Endodermal cell (in vitro differentiated cells): ENCODE measurements at regions not wholly inside any gene's neighbourhood (a gene's known extent, or its start where the extent isn't known, plus 50 kb on each side); places are given as distances from the start of the nearest gene placed in this dataset.
A peak's percentile ranks its signal among the peaks of the same experiment; 100 is the strongest.

Experiments
- DNase-seq: peaks from one replicate; pipeline ENCODE4 v3.0.0-alpha.2; 2017
- H3K27ac ChIP-seq: 2 replicates; pipeline ENCODE4 v1.5.1; 2013; ENCODE audit warnings: mild to moderate bottlenecking, low read depth, low read length, moderate library complexity
- H3K27me3 ChIP-seq: 2 replicates; pipeline ENCODE4 v1.6.1; 2013; ENCODE audit warnings: mild to moderate bottlenecking, low read length, moderate library complexity; ENCODE audit not compliant: insufficient read depth, control insufficient read depth, poor library complexity, severe bottlenecking
- H3K36me3 ChIP-seq: 2 replicates; pipeline ENCODE4 v1.7.0; 2013; ENCODE audit warnings: mild to moderate bottlenecking, low read length, moderate library complexity; ENCODE audit not compliant: control insufficient read depth, insufficient read depth
- H3K4me1 ChIP-seq: one replicate; pipeline ENCODE4 v1.7.0; 2013; ENCODE audit warnings: low read length; ENCODE audit not compliant: control insufficient read depth, insufficient read depth
- H3K4me3 ChIP-seq: 2 replicates; pipeline ENCODE4 v1.5.1; 2013; ENCODE audit warnings: mild to moderate bottlenecking, low read length, moderate library complexity
- H3K9ac ChIP-seq: 2 replicates; pipeline ENCODE4 v1.6.1; 2013; ENCODE audit warnings: mild to moderate bottlenecking, low read length, moderate library complexity; ENCODE audit not compliant: poor library complexity, severe bottlenecking; ENCODE audit errors: extremely low read depth
- H3K9me3 ChIP-seq: 2 replicates; pipeline ENCODE4 v1.6.1; 2013; ENCODE audit warnings: mild to moderate bottlenecking, low read length, moderate library complexity; ENCODE audit not compliant: control insufficient read depth
- H3K27ac Mint-ChIP-seq: 2 replicates; pipeline ENCODE4 v1.8.0; 2020; ENCODE audit warnings: mixed read lengths
- H3K27me3 Mint-ChIP-seq: 2 replicates; pipeline ENCODE4 v1.8.0; 2021; ENCODE audit warnings: mild to moderate bottlenecking, mixed read lengths; ENCODE audit not compliant: insufficient read depth
- H3K36me3 Mint-ChIP-seq: 2 replicates; pipeline ENCODE4 v1.8.0; 2020; ENCODE audit warnings: low read depth, mixed read lengths
- H3K4me1 Mint-ChIP-seq: 2 replicates; pipeline ENCODE4 v1.8.0; 2020; ENCODE audit warnings: mixed read lengths
- H3K4me3 Mint-ChIP-seq: 2 replicates; pipeline ENCODE4 v1.8.0; 2020; ENCODE audit warnings: mild to moderate bottlenecking, moderate library complexity, mixed read lengths
- H3K9me3 Mint-ChIP-seq: 2 replicates; pipeline ENCODE4 v1.8.0; 2020; ENCODE audit warnings: mild to moderate bottlenecking, mixed read lengths
- WGBS, 2 experiments: methylation state at CpG; one replicate each; pipeline versions ENCODE4 v1.1.5 to v1.1.7; 2013; ENCODE audit warnings: missing lambda C conversion rate in 2 of 2, mixed read lengths in 1 of 2; ENCODE audit not compliant: insufficient coverage in 1 of 2, insufficient read length in 1 of 2; 5-methylcytosine and 5-hydroxymethylcytosine counted together
- TF ChIP-seq, protein P1 (sequence below): fragments of 200-600 bp; sonication (generic); conservative IDR thresholded peaks from 2 replicates; pipeline ENCODE4 v1.5.0; 2021; ENCODE audit warnings: antibody characterized with exemption, mild to moderate bottlenecking

DNA sequence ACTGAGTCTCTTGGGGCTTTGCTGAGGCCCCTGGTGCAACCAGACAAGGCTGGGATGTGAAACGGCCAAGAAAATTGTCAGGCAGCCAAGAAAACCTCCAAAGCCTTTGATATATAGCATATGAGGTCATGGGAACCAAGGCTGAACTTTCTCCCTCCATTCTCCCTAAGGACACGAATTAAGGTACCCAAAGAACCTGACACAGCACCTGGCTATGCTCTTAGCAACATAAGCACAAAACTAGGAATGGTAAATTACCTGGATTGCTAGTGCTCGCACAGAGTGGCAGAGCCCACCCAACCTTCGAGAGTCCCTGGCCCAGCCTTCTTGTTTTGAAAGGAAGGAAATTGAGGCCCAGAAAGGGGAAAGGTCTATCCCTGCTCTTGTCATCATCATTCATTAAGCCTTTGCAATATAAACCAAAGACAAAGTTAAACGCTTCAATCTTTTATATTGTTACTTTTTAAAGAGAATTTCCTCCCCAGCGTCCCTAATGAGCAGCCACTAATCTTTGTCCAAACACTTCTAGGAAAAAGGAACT, 220.0 kb upstream of the NR4A3 start:
- 91 to 100% methylated on average over 1 to 6 of the region's 6 CpGs for WGBS, 2 experiments
- H3K36me3 ChIP-seq, result no peaks in the 10 kb centered on the region
- TF ChIP-seq, protein P1, sequence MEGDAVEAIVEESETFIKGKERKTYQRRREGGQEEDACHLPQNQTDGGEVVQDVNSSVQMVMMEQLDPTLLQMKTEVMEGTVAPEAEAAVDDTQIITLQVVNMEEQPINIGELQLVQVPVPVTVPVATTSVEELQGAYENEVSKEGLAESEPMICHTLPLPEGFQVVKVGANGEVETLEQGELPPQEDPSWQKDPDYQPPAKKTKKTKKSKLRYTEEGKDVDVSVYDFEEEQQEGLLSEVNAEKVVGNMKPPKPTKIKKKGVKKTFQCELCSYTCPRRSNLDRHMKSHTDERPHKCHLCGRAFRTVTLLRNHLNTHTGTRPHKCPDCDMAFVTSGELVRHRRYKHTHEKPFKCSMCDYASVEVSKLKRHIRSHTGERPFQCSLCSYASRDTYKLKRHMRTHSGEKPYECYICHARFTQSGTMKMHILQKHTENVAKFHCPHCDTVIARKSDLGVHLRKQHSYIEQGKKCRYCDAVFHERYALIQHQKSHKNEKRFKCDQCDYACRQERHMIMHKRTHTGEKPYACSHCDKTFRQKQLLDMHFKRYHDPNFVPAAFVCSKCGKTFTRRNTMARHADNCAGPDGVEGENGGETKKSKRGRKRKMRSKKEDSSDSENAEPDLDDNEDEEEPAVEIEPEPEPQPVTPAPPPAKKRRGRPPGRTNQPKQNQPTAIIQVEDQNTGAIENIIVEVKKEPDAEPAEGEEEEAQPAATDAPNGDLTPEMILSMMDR, result no peak

DNA sequence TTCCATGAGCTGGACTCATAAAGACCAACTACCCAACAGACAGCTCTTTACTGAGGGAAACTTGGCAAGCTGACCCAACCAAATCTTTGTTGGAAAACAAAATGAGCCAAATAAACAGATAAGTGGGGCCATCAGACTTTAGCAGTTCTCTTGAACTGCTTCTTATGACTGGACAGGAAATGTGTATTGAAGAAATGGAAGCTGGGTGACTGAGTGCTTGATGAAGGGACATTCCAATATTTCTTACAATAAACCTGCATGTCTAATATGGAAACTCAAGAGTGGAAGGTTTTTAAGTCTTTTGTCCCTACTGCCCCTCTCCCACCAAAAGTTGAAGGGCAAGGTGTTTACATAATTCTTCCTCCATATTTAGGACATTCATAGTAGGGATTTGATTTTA, 218.8 kb upstream of the NR4A3 start:
- peaks cover 20% of the 10 kb centered on the region for H3K4me1 ChIP-seq
- H3K27me3 Mint-ChIP-seq, result peaks cover 25% of the 10 kb centered on the region
- H3K4me1 Mint-ChIP-seq, result peaks cover 31% of the 10 kb centered on the region
- H3K27ac Mint-ChIP-seq, result no peak overlapping the region
- H3K4me3 ChIP-seq, result no peak overlapping the region
- TF ChIP-seq, protein P1, result no peak
- H3K9me3 Mint-ChIP-seq, result peaks cover 4% of the 10 kb centered on the region
- no peaks in the 10 kb centered on the region for H3K9me3 ChIP-seq
- H3K9ac ChIP-seq, result no peak overlapping the region
- no peaks in the 10 kb centered on the region for H3K36me3 Mint-ChIP-seq
- no peak overlapping the region for H3K4me3 Mint-ChIP-seq
- H3K27me3 ChIP-seq, result peaks cover 30% of the 10 kb centered on the region
- no peak overlapping the region for H3K27ac ChIP-seq
- no peaks in the 10 kb centered on the region for H3K36me3 ChIP-seq
- DNase-seq, result no peak

More for the DNA sequence above, 220.0 kb upstream of the NR4A3 start:
- DNase-seq, result no peak
- Mint-ChIP-seq H3K4me3 (no peak overlapping the region), H3K36me3 (no peaks in the 10 kb centered on the region), H3K4me1 (peaks cover 19% of the 10 kb centered on the region), H3K9me3 (peaks cover 4% of the 10 kb centered on the region), H3K27me3 (peaks cover 25% of the 10 kb centered on the region), H3K27ac (no peak overlapping the region)
- Histone ChIP-seq H3K9ac (no peak overlapping the region), H3K4me3 (no peak overlapping the region), H3K4me1 (peaks cover 16% of the 10 kb centered on the region), H3K9me3 (no peaks in the 10 kb centered on the region), H3K27ac (no peak overlapping the region), H3K27me3 (peaks cover 30% of the 10 kb centered on the region)

DNA sequence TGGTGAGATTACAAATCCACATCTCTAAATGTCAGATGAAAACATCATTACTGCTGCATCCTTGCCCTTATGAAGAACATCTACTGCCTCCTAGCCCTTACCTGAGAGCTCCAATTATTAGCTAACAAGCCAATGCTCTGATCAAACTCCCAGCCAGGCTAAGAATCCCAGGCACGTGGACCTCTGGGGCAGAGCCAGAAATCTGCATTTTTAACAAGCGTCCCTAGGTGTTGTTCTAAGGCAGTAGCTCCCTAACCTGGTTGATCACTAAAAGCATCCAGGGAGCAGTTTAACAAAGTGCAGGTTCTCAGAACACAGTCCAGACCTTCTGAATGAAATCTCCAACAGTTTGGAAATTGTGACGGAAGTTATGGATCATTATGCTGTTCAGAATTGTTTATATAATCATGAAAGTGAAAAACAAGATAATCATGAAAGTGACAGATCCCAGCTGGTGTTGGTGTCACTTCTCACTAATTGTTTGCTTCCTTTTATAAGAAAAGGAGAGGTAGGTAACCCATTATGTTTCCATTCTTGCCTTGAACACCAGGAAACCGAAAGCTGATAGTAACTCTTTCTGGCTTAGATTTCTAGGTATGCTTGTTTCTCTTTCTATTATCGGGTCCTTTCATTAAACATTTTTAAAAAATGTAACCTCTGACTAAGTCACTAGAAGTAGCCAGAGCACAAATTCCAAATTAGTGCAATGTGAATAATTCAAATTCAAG, 216.5 kb upstream of the NR4A3 start:
- TF ChIP-seq, protein P1, result no peak
- no peaks in the 10 kb centered on the region for H3K9me3 ChIP-seq
- no peak overlapping the region for H3K27ac ChIP-seq
- Mint-ChIP-seq H3K27me3 (peaks cover 30% of the 10 kb centered on the region), H3K4me1 (peaks cover 37% of the 10 kb centered on the region), H3K4me3 (no peak overlapping the region), H3K36me3 (no peaks in the 10 kb centered on the region), H3K9me3 (no peaks in the 10 kb centered on the region), H3K27ac (no peak overlapping the region)
- H3K9ac ChIP-seq, result no peak overlapping the region
- no peaks in the 10 kb centered on the region for H3K36me3 ChIP-seq
- H3K4me1 ChIP-seq, result peaks cover 22% of the 10 kb centered on the region
- H3K27me3 ChIP-seq, result peaks cover 30% of the 10 kb centered on the region
- peak; percentile 72 for DNase-seq
- 69 to 90% methylated on average over 4 to 5 of the region's 5 CpGs for WGBS, 2 experiments
- H3K4me3 ChIP-seq, result no peak overlapping the region
